ENCODE measurements at regions not wholly inside any gene's neighbourhood (a gene's known extent, or its start where the extent isn't known, plus 50 kb on each side); places are given as distances from the start of the nearest gene placed in this dataset.

DNA sequence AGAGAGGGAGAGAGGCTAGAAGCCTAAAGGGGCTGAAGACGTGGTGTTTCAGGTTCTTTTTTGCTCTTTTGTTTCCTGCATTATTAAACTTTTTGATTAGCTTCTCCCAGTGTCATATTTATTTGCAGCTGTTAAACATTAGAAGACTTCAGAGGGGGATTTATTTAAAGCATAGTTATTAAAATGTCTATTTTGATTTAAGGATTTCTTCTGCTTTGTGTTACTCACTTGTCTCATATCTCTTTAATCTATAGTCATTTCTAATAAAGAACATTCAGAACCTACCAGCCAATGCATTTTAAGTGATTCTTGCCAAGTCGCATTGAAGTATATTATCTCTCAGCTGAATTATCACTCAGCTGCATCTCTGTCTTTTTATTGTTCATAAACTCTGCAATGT is 152.0 kb upstream of the DYRK2 start:
- Histone ChIP-seq H3K79me2 (ENCODE audit: insufficient read depth, low read length) (no peaks in the 10 kb centered on the region), H3K4me3 (ENCODE audit: low read depth in 1 of 2, low read length in 2 of 2) (no peak overlapping the region), H3K9me3 (ENCODE audit: insufficient read depth, low read length, severe bottlenecking) (no peaks in the 10 kb centered on the region), H4K20me1 (ENCODE audit: insufficient read depth, low read length) (no peaks in the 10 kb centered on the region), H3K9ac (ENCODE audit: low read depth, low read length) (no peak overlapping the region), H3K27ac (ENCODE audit: low read length) (no peak overlapping the region), H3K4me1 (ENCODE audit: insufficient read depth, low read length) (peaks cover 12% of the 10 kb centered on the region), H2AFZ (ENCODE audit: low read depth, low read length) (no peak overlapping the region), H3K27me3 (ENCODE audit: insufficient read depth, low read length, poor library complexity) (no peaks in the 10 kb centered on the region), H3K4me2 (ENCODE audit: insufficient read depth, low read length) (no peak overlapping the region), H3K36me3 (ENCODE audit: insufficient read depth, low read length) (no peaks in the 10 kb centered on the region)
- TF ChIP-seq CTCF (IDR thresholded peaks at IDR 0.05; ENCODE audit: borderline replicate concordance, extremely low read depth, low read length, poor library complexity, severe bottlenecking) (no peak), EZH2 (IDR thresholded peaks at IDR 0.05; ENCODE audit: borderline replicate concordance, low read depth, low read length, severe bottlenecking) (no peak)
- no peak for DNase-seq
- ATAC-seq (ENCODE audit: insufficient read depth, low read depth) = no peak

- no peaks in the 10 kb centered on the region for H3K79me2 ChIP-seq (ENCODE audit: insufficient read depth, low read length)
- no peaks in the 10 kb centered on the region for H3K27me3 ChIP-seq (ENCODE audit: insufficient read depth, low read length, poor library complexity)
- no peaks in the 10 kb centered on the region for H3K36me3 ChIP-seq (ENCODE audit: insufficient read depth, low read length)
- no peaks in the 10 kb centered on the region for H3K9me3 ChIP-seq (ENCODE audit: insufficient read depth, low read length, severe bottlenecking)
- H2AFZ ChIP-seq (ENCODE audit: low read depth, low read length) = no peak overlapping the region
- ATAC-seq (ENCODE audit: insufficient read depth, low read depth) (peak; percentile 75), DNase-seq (peak; percentile 31)
- peak overlapping the region; percentile 36 for H3K27ac ChIP-seq (ENCODE audit: low read length)
- no peak overlapping the region for H3K9ac ChIP-seq (ENCODE audit: low read depth, low read length)
- no peak for TF ChIP-seq CTCF (IDR thresholded peaks at IDR 0.05; ENCODE audit: borderline replicate concordance, extremely low read depth, low read length, poor library complexity, severe bottlenecking)
- no peak for TF ChIP-seq EZH2 (IDR thresholded peaks at IDR 0.05; ENCODE audit: borderline replicate concordance, low read depth, low read length, severe bottlenecking)
- H3K4me1 ChIP-seq (ENCODE audit: insufficient read depth, low read length) = peaks cover 12% of the 10 kb centered on the region
- no peak overlapping the region for H3K4me2 ChIP-seq (ENCODE audit: insufficient read depth, low read length)
- H3K4me3 ChIP-seq (ENCODE audit: low read depth in 1 of 2, low read length in 2 of 2) = no peak overlapping the region
- H4K20me1 ChIP-seq (ENCODE audit: insufficient read depth, low read length) = no peaks in the 10 kb centered on the region
Measured at GRCh38 chr12:67498991-67499390, 149.6 kb upstream of the DYRK2 start.

- Histone ChIP-seq H3K9ac (ENCODE audit: low read depth, low read length) (no peak overlapping the region), H3K36me3 (ENCODE audit: insufficient read depth, low read length) (no peaks in the 10 kb centered on the region), H4K20me1 (ENCODE audit: insufficient read depth, low read length) (no peaks in the 10 kb centered on the region), H3K27ac (ENCODE audit: low read length) (no peak overlapping the region), H3K79me2 (ENCODE audit: insufficient read depth, low read length) (no peaks in the 10 kb centered on the region), H3K4me1 (ENCODE audit: insufficient read depth, low read length) (peaks cover 12% of the 10 kb centered on the region), H3K4me2 (ENCODE audit: insufficient read depth, low read length) (no peak overlapping the region), H3K27me3 (ENCODE audit: insufficient read depth, low read length, poor library complexity) (no peaks in the 10 kb centered on the region), H3K4me3 (ENCODE audit: low read depth in 1 of 2, low read length in 2 of 2) (no peak overlapping the region), H2AFZ (ENCODE audit: low read depth, low read length) (no peak overlapping the region), H3K9me3 (ENCODE audit: insufficient read depth, low read length, severe bottlenecking) (no peaks in the 10 kb centered on the region)
- ATAC-seq (ENCODE audit: insufficient read depth, low read depth) = peak; percentile 31; the same call in 1 of the 3 replicates
- no peak for DNase-seq
- TF ChIP-seq EZH2 (IDR thresholded peaks at IDR 0.05; ENCODE audit: borderline replicate concordance, low read depth, low read length, severe bottlenecking) = no peak
- no peak for TF ChIP-seq CTCF (IDR thresholded peaks at IDR 0.05; ENCODE audit: borderline replicate concordance, extremely low read depth, low read length, poor library complexity, severe bottlenecking)
Measured at GRCh38 chr12:67501362-67501761, 147.2 kb upstream of the DYRK2 start.

GRCh38 chr12:67504026-67504425 is 144.5 kb upstream of the DYRK2 start:
- no peak for DNase-seq
- no peak for ATAC-seq (ENCODE audit: insufficient read depth, low read depth)
- no peaks in the 10 kb centered on the region for H3K27me3 ChIP-seq (ENCODE audit: insufficient read depth, low read length, poor library complexity)

More at GRCh38 chr12:67504026-67504425, 144.5 kb upstream of the DYRK2 start:
- H4K20me1 ChIP-seq (ENCODE audit: insufficient read depth, low read length) = no peaks in the 10 kb centered on the region
- H3K9me3 ChIP-seq (ENCODE audit: insufficient read depth, low read length, severe bottlenecking) = no peaks in the 10 kb centered on the region
- peaks cover 7% of the 10 kb centered on the region for H3K4me1 ChIP-seq (ENCODE audit: insufficient read depth, low read length)
- TF ChIP-seq EZH2 (IDR thresholded peaks at IDR 0.05; ENCODE audit: borderline replicate concordance, low read depth, low read length, severe bottlenecking) = no peak
- TF ChIP-seq CTCF (IDR thresholded peaks at IDR 0.05; ENCODE audit: borderline replicate concordance, extremely low read depth, low read length, poor library complexity, severe bottlenecking) = no peak
- no peak overlapping the region for H3K4me2 ChIP-seq (ENCODE audit: insufficient read depth, low read length)
- H3K27ac ChIP-seq (ENCODE audit: low read length) = no peak overlapping the region
- H3K36me3 ChIP-seq (ENCODE audit: insufficient read depth, low read length) = no peaks in the 10 kb centered on the region
- no peak overlapping the region for H2AFZ ChIP-seq (ENCODE audit: low read depth, low read length)
- no peak overlapping the region for H3K9ac ChIP-seq (ENCODE audit: low read depth, low read length)
- H3K79me2 ChIP-seq (ENCODE audit: insufficient read depth, low read length) = no peaks in the 10 kb centered on the region
- H3K4me3 ChIP-seq (ENCODE audit: low read depth in 1 of 2, low read length in 2 of 2) = no peak overlapping the region
